Stromal cell of bone marrow (primary cell): ENCODE measurements at regions not wholly inside any gene's neighbourhood (a gene's known extent, or its start where the extent isn't known, plus 50 kb on each side); places are given as distances from the start of the nearest gene placed in this dataset.
"Not testable (repeated sequence)": the region's sequence is repeated elsewhere in the genome, so short reads cannot be mapped to it uniquely, and the experiment has no call there.

Source experiments
- DNase-seq: peaks from one replicate; pipeline ENCODE4 v3.0.0-alpha.2; 2012; ENCODE audit warnings: low read depth

GRCh38 chrX:120702337-120702736 is 72.5 kb upstream of the C1GALT1C1 start:
- DNase-seq, result not testable (repeated sequence)

DNA sequence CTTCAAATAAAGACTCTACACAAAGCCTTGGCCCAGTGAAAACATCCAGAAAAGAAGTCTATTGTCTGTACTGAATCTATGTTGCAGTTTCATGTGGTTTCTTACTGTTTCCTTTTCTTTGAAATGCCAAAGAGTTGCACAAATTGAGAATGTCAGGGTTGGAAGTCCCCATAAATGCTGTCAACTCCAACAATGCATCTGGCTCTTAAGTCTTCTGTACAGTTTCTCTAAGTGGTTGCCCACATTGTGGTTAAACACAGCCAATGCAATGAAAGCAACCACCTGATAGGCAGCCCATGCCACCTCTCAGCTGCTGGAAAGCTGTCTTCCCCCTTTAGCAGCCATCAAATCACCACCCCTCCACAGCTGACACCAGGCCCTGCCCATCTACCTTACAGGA is 67.2 kb upstream of the C1GALT1C1 start:
- DNase-seq, result no peak

DNA sequence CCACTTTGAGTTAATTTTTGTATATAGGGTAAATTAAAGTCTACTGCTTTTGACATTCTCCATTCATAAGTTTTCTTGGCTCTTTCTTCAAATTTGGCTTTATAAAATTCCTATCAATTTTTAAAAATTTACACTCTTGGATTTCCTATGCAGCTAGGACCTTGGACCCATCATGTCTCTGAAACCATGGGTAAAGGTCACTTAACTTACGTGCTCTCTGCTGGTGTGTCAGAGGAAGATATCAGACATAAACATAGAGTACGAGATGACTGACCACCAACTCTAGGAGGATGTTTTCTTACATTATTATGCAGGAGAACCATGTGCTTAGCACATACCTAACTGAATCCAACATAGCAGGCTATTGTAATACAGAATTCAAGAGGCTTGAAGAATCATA is 62.5 kb upstream of the C1GALT1C1 start:
- DNase-seq, result no peak

- DNase-seq, result no peak
These were observed 61.1 kb upstream of the C1GALT1C1 start for GRCh38 chrX:120690941-120691340.

- DNase-seq, result no peak
These were observed 60.5 kb upstream of the C1GALT1C1 start for GRCh38 chrX:120690344-120690743.

- no peak for DNase-seq
These were observed 50.2 kb upstream of the C1GALT1C1 start for GRCh38 chrX:120680090-120680489.
